Limb (tissue), 2 donors: ENCODE measurements at regions not wholly inside any gene's neighbourhood (a gene's known extent, or its start where the extent isn't known, plus 50 kb on each side); places are given as distances from the start of the nearest gene placed in this dataset.

Source experiments
- DNase-seq, 2 donors: peaks; one replicate each; pipeline ENCODE4 v3.0.0-alpha.2; 2016; ENCODE audit errors: extremely low spot score in 2 of 2

DNA sequence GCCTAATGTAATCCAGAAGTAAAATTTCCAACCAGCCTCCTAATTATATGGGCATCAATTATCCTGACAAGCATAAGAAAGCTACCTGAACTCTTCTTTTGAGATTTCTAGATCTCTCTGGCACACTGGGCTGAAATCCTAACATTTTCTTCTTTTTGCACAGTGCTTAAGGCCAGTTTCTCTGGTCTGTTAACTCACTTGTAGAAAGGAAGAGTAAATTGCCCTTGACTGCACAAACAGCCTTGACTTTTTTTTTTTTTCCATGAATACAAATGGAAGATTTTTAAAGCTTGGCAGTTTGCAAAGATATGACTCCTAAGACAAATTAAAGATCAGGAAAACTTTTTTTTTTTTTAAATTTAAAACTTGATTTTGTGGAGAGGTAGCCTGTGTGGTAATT, 291.2 kb upstream of the MON1B start:
- DNase-seq, result no peak

- no peak for DNase-seq
Observed at GRCh38 chr16:76900285-76901263, 290.4 kb upstream of the MON1B start.

GRCh38 chr16:76906552-76906951, 284.4 kb upstream of the MON1B start:
- DNase-seq, result no peak

- DNase-seq, result no peak
Observed at GRCh38 chr16:76910931-76911330, 280.1 kb upstream of the MON1B start.

DNA sequence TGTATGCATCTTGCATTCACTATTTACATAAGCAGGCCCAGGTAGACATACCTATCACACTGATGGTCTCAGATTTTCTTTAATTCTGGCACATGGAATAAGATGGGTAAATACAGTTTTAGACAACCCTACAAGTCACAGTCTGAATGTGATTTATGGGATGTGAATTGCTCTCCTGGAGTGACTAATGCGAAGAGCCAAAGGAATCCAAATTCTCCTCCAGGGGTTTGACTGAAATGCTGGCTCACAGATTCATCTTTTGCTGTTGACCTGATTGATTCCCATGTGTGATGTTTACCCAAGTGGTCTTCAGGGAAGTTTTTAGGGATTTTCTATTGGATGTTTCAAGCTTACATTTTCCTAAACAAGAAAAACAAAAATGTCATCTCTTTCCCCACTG, 277.9 kb upstream of the MON1B start:
- no peak for DNase-seq

DNA sequence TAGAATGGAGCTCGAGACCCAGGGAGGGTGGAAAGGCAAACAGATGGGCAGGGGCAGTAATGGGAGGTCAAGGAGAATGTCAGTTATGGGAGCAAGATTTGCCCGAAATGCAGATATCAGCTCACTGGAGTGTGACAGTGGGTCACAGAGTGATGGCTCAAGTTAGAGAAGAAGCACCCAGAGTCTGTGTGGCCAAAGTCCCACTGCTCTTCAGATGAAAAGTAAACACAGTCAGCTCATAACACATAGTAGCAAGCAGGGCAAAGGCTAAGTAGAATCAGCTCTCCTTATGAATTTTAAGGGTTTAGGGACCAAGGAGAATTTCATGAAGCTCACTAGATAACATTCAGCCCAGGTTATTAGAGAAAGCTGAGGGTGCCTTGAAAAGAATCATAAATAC, 264.9 kb upstream of the MON1B start:
- no peak for DNase-seq

- no peak for DNase-seq
Observed at GRCh38 chr16:76926595-76926994, 264.4 kb upstream of the MON1B start.

GRCh38 chr16:76931186-76931585, 259.8 kb upstream of the MON1B start:
- no peak for DNase-seq

DNA sequence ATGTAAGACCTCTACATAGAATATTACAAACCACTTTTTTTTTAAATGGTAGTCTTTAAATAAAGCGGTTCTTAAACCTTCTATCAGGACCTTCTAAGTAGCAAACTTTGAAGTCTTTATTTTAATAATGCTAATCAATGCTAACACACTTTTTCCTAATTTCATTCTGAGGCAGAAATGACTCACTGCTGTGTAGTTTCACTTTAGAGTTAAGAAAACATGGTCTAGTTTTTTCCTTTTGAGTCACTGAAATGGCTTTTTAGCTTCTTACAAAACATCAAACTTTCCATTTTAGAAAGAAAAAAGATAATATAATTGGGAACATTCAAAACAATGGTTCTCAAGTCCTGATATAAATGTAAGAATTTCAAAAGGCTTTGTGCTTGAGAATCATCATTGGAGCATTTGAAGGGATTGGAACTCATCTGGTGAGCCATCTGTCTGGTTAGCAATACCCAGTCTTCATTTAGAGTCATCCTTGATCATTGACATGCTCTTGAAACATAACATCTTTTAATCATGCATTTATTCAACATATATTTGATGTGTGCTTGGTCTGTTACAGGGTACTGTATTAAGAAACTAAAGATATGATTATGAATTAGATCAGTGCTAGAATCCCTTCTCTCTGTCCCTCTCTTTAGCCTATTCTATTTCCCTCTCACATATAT, 258.3 kb upstream of the MON1B start:
- no peak for DNase-seq

GRCh38 chr16:76940251-76940650, 250.7 kb upstream of the MON1B start:
- DNase-seq, result no peak

DNA sequence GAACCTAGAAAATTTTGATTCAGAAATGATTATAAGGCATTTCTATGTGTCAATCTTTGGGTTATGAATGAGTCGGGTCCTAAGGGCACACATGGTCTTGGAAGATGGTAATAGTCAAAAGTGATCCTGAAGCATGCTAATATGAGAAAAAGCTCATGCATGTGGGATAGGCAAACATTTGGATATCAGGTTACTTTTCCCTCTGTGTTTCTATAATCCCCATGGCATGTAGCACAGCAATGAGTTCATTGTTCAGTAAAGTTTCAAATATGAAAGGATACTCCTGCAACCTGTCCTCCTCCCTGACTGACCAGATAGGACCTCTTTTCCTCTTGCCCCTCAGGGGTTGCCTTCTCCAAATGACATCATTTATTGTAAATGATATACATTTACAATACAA, 249.9 kb upstream of the MON1B start:
- DNase-seq, result no peak

DNA sequence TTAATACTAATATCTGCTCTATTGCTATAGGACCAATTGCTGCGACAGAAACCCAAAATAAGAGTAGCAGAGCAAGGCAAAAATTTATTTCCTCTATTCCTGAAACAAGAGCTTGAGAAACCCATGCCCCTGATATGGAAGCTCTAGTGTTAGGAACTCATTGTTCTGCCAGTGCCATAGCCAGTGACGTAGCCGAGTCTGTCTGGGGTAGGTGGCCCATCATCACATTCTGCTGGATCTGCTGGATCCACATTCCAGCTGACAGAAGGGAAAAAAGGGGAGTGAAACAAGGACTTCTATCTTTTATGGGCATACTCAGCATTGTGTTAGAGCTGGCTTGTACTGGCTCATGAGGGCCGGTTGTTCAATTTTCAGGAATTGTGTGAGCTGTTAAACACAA, 248.9 kb upstream of the MON1B start:
- DNase-seq, result no peak

GRCh38 chr16:76943921-76944320, 247.1 kb upstream of the MON1B start:
- DNase-seq, result no peak

DNA sequence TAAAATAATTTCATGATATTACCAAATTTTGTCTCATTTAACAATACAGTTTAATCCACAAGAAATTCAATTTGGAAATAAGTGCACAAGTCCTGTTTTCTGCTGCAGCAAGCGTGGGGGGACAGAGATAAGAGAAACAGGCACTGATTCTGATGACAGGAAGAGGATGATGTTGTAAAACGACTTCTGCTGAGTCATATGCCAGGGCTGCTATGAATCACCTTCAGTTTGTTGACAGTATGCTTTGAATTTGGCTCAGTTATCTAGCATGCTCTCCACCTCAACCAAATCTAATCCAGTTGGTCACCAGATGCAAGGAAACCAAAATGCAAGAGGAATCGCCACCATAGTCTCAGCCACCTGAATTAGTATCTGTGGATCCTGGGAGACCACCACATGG, 244.1 kb upstream of the MON1B start:
- no peak for DNase-seq

- peak in 1 of 2 donors; percentile 88 for DNase-seq
Observed at GRCh38 chr16:76947749-76948148, 243.2 kb upstream of the MON1B start.

DNA sequence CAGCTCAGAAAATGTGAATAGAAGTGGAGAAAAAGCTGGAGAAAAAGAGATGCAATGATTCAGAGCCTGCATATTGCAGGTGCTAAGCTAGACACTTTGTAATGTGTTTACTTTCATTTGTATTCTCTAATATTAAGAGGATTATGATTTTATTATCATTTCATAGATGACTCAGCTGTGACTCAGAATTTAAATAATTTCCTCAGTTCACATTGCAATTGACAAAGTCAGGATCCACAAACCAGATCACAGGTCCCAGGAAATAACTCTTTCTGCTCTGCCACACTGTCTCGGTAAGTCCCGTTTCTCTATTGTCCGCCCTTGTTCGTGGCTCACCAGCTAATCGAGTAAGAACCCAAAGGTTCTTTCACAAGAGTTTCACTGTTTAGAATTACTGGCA, 235.4 kb upstream of the MON1B start:
- DNase-seq, result no peak

GRCh38 chr16:76956394-76956793, 234.6 kb upstream of the MON1B start:
- DNase-seq, result no peak

DNA sequence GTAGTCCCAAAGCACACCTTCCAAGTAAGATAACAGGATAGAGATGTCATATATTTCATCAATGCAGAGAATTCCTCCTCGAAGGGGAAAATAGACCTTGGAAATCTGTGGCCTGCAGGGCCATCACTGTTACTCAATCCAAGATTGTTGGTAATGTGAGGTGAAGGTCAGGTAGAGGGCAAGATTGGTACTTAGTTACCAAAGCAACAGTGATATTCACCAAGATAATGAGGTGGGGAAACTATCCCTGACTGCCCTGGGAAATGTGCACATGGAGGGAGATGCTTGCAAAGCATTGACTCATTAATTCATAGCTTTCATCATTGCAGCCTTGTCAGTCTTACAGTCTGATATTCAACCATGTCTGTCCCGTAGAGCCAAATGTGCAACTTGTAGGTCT, 234.1 kb upstream of the MON1B start:
- no peak for DNase-seq

DNA sequence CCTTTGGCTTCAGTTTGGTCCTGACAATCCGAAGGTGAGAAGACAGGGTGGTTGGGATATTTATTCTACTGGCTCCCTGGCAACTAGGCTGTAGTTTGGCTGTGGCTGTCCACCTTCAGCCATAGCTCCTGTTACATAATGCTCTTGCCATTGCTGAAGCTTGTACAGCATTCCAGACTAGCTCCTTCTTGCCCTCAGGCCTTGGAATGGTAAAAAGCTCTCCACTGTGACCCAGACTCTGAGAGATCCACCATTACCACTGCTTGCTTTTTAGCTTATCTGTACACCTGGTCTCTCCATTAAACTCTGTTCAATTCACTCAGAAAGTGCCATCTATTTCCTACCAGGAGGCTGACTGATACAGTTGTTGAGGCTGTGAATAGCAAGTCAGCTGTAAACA, 231.8 kb upstream of the MON1B start:
- no peak for DNase-seq

DNA sequence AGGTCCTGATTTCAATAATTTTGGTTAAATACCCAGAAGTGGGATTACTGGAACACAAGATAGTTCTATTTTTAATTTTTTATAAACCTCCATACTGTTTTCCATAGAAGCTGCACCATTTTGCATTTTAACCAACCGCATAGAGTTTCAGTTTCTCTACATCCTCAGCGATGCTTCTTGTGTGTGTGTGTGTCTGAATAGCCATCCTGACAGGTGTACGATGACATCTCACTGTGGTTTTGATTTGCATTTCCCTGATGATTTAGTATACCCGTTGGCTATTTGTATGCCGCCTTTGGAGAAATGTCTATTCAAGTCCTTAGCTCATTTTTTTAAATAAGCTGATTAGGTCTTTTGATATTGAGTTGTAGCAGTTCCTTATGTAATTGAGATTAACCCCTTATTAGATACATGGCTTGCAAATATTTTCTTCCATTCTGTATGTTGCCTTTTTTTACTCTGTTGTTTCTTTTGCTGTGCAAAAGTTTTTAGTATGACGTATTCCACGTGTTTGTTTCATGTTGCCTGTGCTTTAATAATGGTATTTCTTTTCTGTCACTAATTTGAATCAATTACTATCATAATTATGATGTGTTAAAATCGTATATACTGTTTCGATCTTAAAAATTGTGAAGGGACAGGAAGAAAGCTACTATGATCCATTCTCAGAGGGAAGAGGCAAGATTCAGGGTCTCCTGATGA, 227.2 kb upstream of the MON1B start:
- no peak for DNase-seq

- no peak for DNase-seq
Observed at GRCh38 chr16:76964464-76965154, 226.4 kb upstream of the MON1B start.
